GM10248 (cell line): ENCODE measurements at regions not wholly inside any gene's neighbourhood (a gene's known extent, or its start where the extent isn't known, plus 50 kb on each side); places are given as distances from the start of the nearest gene placed in this dataset.

Experiments
- CTCF ChIA-PET: fragments of 300-600 bp; sonication (Branson Sonifier 250); formaldehyde crosslinking; extraction: SDS; loops from one replicate; lab custom pipeline; 2021; ENCODE audit warnings: antibody characterized with exemption; lab: Yijun Ruan, JAX
- POLR2A ChIA-PET: fragments of 350-650 bp; sonication (Branson Sonifier 250); formaldehyde crosslinking; extraction: SDS; loops from one replicate; lab custom pipeline; 2020; ENCODE audit warnings: antibody characterized with exemption; lab: Yijun Ruan, JAX
- DNase-seq: peaks from one replicate; pipeline ENCODE4 v3.0.0; 2012; ENCODE audit errors: extremely low spot score
- TF ChIP-seq, protein P1 (sequence below): IDR thresholded peaks from 2 replicates; pipeline ENCODE4 v1.5.1; 2012; ENCODE audit warnings: mild to moderate bottlenecking, low read depth; ENCODE audit errors: extremely low read depth, missing control alignments, control extremely low read depth

DNA sequence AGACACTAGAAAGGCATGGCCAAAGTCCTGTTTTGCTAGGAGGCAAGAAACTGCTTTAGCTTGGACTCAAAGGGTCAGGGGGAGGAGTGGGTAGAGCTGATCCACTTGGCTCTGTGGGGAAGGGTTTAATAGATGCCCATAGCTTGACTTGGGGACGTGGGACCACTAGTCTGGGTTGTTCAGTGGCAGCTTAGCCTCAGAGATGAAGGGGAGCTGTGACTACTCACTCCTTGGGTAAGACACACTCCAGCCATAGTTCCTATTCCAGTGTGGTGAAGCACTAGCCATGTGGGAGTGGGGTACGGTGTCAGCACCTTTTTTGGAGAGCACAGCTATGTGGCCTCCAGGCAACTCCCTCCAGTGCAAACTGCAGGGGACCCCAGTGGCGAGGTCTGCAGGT is 257.3 kb downstream of the TMEM121 start:
- TF ChIP-seq, protein P1, sequence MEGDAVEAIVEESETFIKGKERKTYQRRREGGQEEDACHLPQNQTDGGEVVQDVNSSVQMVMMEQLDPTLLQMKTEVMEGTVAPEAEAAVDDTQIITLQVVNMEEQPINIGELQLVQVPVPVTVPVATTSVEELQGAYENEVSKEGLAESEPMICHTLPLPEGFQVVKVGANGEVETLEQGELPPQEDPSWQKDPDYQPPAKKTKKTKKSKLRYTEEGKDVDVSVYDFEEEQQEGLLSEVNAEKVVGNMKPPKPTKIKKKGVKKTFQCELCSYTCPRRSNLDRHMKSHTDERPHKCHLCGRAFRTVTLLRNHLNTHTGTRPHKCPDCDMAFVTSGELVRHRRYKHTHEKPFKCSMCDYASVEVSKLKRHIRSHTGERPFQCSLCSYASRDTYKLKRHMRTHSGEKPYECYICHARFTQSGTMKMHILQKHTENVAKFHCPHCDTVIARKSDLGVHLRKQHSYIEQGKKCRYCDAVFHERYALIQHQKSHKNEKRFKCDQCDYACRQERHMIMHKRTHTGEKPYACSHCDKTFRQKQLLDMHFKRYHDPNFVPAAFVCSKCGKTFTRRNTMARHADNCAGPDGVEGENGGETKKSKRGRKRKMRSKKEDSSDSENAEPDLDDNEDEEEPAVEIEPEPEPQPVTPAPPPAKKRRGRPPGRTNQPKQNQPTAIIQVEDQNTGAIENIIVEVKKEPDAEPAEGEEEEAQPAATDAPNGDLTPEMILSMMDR = no peak
- DNase-seq = no peak
- POLR2A ChIA-PET = no interaction called here
- CTCF ChIA-PET = no interaction called here

DNA sequence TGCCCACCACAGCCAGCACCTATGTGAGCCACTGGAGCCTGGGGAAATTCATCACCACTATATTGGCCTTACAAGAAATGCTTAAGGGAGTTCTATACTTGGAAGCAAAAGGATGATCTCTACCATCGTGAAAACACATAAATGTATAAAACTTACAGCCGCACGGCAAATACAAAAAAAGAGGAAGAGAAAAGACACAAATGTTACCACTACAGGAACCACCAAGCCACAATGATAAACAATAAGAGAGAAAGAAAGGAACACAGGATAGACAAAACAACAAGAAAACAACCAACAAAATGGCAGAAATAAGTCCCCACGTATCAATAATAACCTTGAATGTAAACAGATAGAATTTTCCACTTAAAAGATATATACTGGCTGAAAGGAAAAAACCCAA is 267.5 kb downstream of the TMEM121 start:
- ChIA-PET POLR2A (no interaction called here), CTCF (no interaction called here)
- no peak for DNase-seq
- TF ChIP-seq, protein P1 = no peak

DNA sequence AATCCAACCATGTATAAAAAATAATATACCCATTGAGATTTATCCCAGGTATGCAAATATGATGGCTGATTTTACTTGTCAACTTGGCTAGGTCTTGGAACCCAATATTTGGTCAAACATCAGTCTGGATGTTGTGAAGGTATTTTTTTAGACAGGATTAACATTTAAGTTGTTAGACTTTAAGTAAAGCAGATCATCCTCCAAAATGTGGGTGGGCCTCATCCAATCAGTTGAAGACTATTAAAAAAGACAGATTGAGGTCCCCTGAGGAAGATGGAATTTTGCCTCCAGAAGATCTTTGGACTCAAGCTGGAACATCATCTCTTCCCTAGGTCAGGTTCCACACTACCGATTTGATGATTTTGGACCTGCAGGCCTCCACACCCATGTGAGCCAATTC is 271.2 kb downstream of the TMEM121 start:
- ChIA-PET CTCF (no interaction called here), POLR2A (no interaction called here)
- TF ChIP-seq, protein P1 = no peak
- no peak for DNase-seq

DNA sequence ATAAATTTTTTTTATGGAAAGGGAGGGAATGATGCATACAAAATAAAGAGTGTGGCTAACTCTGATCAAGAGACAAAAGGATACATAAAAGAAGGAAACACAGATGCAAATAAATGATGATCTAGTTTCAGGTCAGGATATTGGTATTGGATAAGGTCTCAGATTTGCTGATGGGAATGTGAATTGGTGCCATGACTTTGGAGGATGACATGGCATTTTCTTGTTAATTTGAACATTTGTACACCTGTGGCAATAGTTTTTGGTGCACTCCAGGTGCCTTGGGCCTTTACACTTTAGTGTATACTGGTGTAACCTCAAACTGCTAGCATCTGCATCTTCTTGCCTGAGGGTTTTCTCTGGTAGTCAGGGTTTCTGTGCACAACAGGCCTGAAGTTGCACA is 279.3 kb downstream of the TMEM121 start:
- DNase-seq = no peak
- ChIA-PET POLR2A (no interaction called here), CTCF (no interaction called here)
- TF ChIP-seq, protein P1 = no peak

DNA sequence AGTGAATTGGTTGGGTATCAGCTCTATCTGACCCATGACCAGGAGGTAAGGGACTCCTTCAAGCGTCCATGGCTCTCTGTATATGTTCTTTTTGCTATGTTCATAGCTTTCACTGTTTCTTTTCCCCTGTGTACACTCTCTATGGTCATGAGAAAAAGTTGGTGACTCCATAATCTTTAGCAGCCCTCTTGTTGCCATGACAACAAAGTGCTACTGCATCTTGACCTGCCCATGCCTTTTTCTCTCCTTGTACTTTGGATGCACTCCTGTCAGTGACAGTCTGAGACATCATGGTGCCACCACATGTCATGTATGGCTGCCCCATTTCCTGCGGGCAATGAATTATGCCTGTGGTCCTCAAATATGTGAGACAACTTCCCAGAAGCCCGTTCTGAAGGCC is 280.2 kb downstream of the TMEM121 start:
- DNase-seq = no peak
- ChIA-PET POLR2A (no interaction called here), CTCF (no interaction called here)
- TF ChIP-seq, protein P1 = no peak

DNA sequence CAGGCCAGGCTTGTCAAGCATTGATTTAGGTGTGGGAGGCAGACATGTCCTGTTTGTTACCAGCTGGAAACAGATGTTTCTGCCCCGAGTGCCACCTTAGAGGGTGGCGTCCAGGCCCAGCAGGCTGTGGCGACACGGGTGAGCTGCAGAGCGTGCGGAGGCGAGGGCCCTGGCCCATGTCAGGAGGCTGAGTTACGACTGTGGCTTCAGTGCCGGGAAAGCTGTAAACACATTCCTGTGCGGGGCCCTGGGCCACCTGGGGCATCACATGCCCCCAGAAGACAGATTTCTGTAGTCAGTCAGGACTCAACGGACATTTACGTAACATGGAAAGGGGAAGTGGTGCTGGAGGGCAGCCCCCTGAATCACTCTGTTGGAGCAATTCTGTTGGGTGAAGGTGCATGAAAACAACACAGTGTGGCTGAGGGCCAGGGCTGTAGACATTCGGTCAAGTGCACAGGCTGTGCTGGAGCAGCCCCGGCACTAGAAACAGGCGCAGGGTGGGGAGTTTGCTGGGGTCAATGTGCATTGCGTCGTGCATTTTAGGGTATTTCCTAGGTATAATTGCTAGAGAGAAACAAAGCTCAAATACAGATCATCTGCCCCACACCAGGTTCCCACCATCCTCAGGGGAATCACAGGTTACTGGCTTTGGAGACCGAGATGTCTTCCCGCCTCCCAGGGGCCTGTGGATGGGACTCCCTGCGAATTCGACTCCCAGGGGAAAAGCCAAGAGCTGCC is 291.8 kb downstream of the TMEM121 start:
- POLR2A ChIA-PET = no interaction called here
- CTCF ChIA-PET = interaction anchor here (0.7 to 1.8 kb wide), 5 partner anchors 14 to 600 kb away, joined by 3 to 8 read pairs (median 4); no protein-coding TSS in a partner anchor
- TF ChIP-seq, protein P1 = no peak
- no peak for DNase-seq
